K562 (cell line): ENCODE measurements at regions not wholly inside any gene's neighbourhood (a gene's known extent, or its start where the extent isn't known, plus 50 kb on each side); places are given as distances from the start of the nearest gene placed in this dataset.
A peak's percentile ranks its signal among the peaks of the same experiment; 100 is the strongest.

Experiments used
- ATAC-seq: fragments of 200-7000 bp; cut with Tn5 transposase; 3 replicates; pipeline ENCODE4 v1.9.1; 2020; ENCODE audit warnings: moderate library complexity
- BruUV-seq: library from RNA; stranded (reverse); fragments of 400-500 nt; replicated peaks from 2 replicates; lab custom pipeline; 2021; lab: Mats Ljungman, UMichigan
- CTCF ChIA-PET: fragments of 300-600 bp; formaldehyde crosslinking; extraction: SDS; loops from one replicate; lab custom pipeline; 2021; ENCODE audit warnings: low intra/inter-chr PET ratio; lab: Yijun Ruan, JAX
- POLR2A ChIA-PET: fragments of 300-600, 350-650 bp; sonication (Branson Sonifier 250); formaldehyde crosslinking; extraction: SDS; loops from one replicate; lab custom pipeline; 2021; ENCODE audit warnings: antibody characterized with exemption, inconsistent platforms; lab: Yijun Ruan, JAX
- DNase-seq, 4 experiments: peaks; one replicate each; pipeline versions ENCODE4 v3.0.0 to v3.0.0-alpha.2; 2011 to 2018; ENCODE audit warnings: low spot score in 3 of 4, mixed read lengths in 3 of 4; ENCODE audit errors: extremely low read depth in 1 of 4
- FAIRE-seq: peaks from 2 replicates; lab custom pipeline; 2011; peaks lifted over from hg19 to GRCh38; lab: Jason Lieb, UNC
- H2AFZ ChIP-seq: 2 replicates; pipeline ENCODE4 v1.6.0; 2011; ENCODE audit warnings: low read depth, low read length, control low read depth, inconsistent platforms
- H3K27ac ChIP-seq: fragments of 200-600 bp; 3 replicates; pipeline ENCODE4 v1.8.0; 2011; ENCODE audit warnings: low read depth, mild to moderate bottlenecking, control low read depth, inconsistent platforms, low read length, moderate library complexity, mixed read lengths; ENCODE audit errors: extremely low read depth
- H3K27me3 ChIP-seq, 2 experiments: fragments of 300-600 bp in 1 of 2; 2 replicates in 1 of 2; 3 replicates in 1 of 2; pipeline versions ENCODE4 v1.6.0 to v1.8.0; 2011; ENCODE audit warnings: inconsistent platforms in 2 of 2, low read length in 2 of 2, mild to moderate bottlenecking in 1 of 2, mixed read lengths in 1 of 2, moderate library complexity in 1 of 2; ENCODE audit not compliant: control insufficient read depth in 2 of 2, insufficient read depth in 2 of 2
- H3K36me3 ChIP-seq: fragments of 300-600 bp; 3 replicates; pipeline ENCODE4 v1.8.0; 2011; ENCODE audit warnings: mild to moderate bottlenecking, low read length, inconsistent platforms; ENCODE audit not compliant: control insufficient read depth, insufficient read depth
- H3K4me1 ChIP-seq, 2 experiments: fragments of 200-600 bp in 1 of 2; replicated peaks in 1 of 2; 2 replicates in 1 of 2; 3 replicates in 1 of 2; pipeline versions ENCODE4 v1.5.1 to v1.8.0; 2011; ENCODE audit warnings: inconsistent platforms in 2 of 2, low read length in 2 of 2, mild to moderate bottlenecking in 1 of 2, mixed read lengths in 1 of 2, moderate library complexity in 1 of 2; ENCODE audit not compliant: control insufficient read depth in 2 of 2, insufficient read depth in 2 of 2
- H3K4me2 ChIP-seq: 2 replicates; pipeline ENCODE4 v1.6.1; 2011; ENCODE audit warnings: low read length, control low read depth, inconsistent platforms, mixed read lengths; ENCODE audit not compliant: insufficient read depth
- H3K4me3 ChIP-seq: fragments of 200-600 bp; sonication (generic), shearing (Covaris generic); 2 replicates; pipeline ENCODE4 v1.5.1; 2016; ENCODE audit warnings: control low read depth, inconsistent platforms
- H3K79me2 ChIP-seq: fragments of 200-600 bp; 3 replicates; pipeline ENCODE4 v1.8.0; 2011; ENCODE audit warnings: low read length, inconsistent platforms; ENCODE audit not compliant: control insufficient read depth, insufficient read depth
- H3K9ac ChIP-seq, 2 experiments: 2 replicates each; pipeline versions ENCODE4 v1.6.0 to v1.6.1; 2011; ENCODE audit warnings: low read depth in 2 of 2, low read length in 2 of 2, control low read depth in 1 of 2, inconsistent platforms in 1 of 2, mild to moderate bottlenecking in 1 of 2, mixed read lengths in 1 of 2; ENCODE audit not compliant: insufficient read depth in 1 of 2
- H3K9me1 ChIP-seq: one replicate; pipeline ENCODE4 v1.6.0; 2011; ENCODE audit warnings: inconsistent platforms, mild to moderate bottlenecking, low read length, moderate library complexity; ENCODE audit not compliant: control insufficient read depth, insufficient read depth
- H3K9me3 ChIP-seq: replicated peaks from 2 replicates; pipeline ENCODE4 v1.5.1; 2011; ENCODE audit warnings: low read depth, low read length, inconsistent platforms; ENCODE audit not compliant: control insufficient read depth, insufficient read depth
- H4K20me1 ChIP-seq: replicated peaks from 2 replicates; pipeline ENCODE4 v1.6.1; 2011; ENCODE audit warnings: low read length, inconsistent platforms, mixed read lengths; ENCODE audit not compliant: control insufficient read depth, insufficient read depth
- CBX5 ChIP-seq: IDR thresholded peaks from 2 replicates; pipeline ENCODE4 v1.6.1; 2014; ENCODE audit warnings: low read depth, borderline replicate concordance
- ELF4 ChIP-seq: fragments of 450-650 bp; formaldehyde crosslinking; IDR thresholded peaks from 2 replicates; pipeline ENCODE4 v1.4.0; 2022; ENCODE audit warnings: missing genetic modification characterization
- FOXK2 ChIP-seq, 2 experiments: fragments of 450-650 bp; IDR thresholded peaks in 1 of 2; conservative IDR thresholded peaks in 1 of 2; 2 replicates each; pipeline ENCODE4 v1.6.1; 2016; ENCODE audit warnings: low read depth in 2 of 2, mild to moderate bottlenecking in 1 of 2
- FOXO4 ChIP-seq: fragments of 450-650 bp; formaldehyde crosslinking; IDR thresholded peaks from 2 replicates; pipeline ENCODE4 v1.4.0; 2020; ENCODE audit warnings: mild to moderate bottlenecking, moderate library complexity
- MAFF ChIP-seq: IDR thresholded peaks from 2 replicates; pipeline ENCODE4 v1.6.1; 2012; ENCODE audit warnings: low read length, improper control_type of control experiment
- MAFG ChIP-seq: fragments of 450-650 bp; conservative IDR thresholded peaks from 2 replicates; pipeline ENCODE4 v1.6.1; 2016; ENCODE audit warnings: missing genetic modification characterization, missing compliant biosample characterization
- MAFK ChIP-seq: IDR thresholded peaks from 2 replicates; pipeline ENCODE4 v1.6.1; 2011; ENCODE audit warnings: low read length, improper control_type of control experiment
- MIER1 ChIP-seq: fragments of 450-650 bp; IDR thresholded peaks from 2 replicates; pipeline ENCODE4 v1.6.1; 2016; ENCODE audit warnings: antibody characterized with exemption, mild to moderate bottlenecking, low read depth
- NFATC3 ChIP-seq: fragments of 450-650 bp; IDR thresholded peaks from 2 replicates; pipeline ENCODE4 v1.6.1; 2017; ENCODE audit warnings: mild to moderate bottlenecking
- RBM14 ChIP-seq: fragments of 200-400 bp; formaldehyde crosslinking; IDR thresholded peaks from 2 replicates; pipeline ENCODE4 v1.6.1; 2018; ENCODE audit warnings: low read depth, mild to moderate bottlenecking, low read length, moderate library complexity, borderline replicate concordance; ENCODE audit not compliant: insufficient read depth
- RBM22 ChIP-seq: fragments of 200-400 bp; formaldehyde crosslinking; IDR thresholded peaks from 2 replicates; pipeline ENCODE4 v1.6.1; 2018; ENCODE audit warnings: low read length, low read depth; ENCODE audit not compliant: poor library complexity, severe bottlenecking
- RBM25 ChIP-seq: fragments of 200-400 bp; formaldehyde crosslinking; IDR thresholded peaks from 2 replicates; pipeline ENCODE4 v1.6.1; 2018; ENCODE audit warnings: low read length, low read depth, moderate library complexity; ENCODE audit not compliant: severe bottlenecking
- TBP ChIP-seq: optimal IDR thresholded peaks from 2 replicates; pipeline ENCODE3; 2011; ENCODE audit warnings: low read depth, low read length, improper control_type of control experiment
- U2AF2 ChIP-seq: fragments of 200-400 bp; formaldehyde crosslinking; optimal IDR thresholded peaks from 2 replicates; pipeline ENCODE3; 2017; ENCODE audit warnings: low read depth, mild to moderate bottlenecking, low read length
- ZFP1 ChIP-seq: fragments of 450-650 bp; formaldehyde crosslinking; IDR thresholded peaks from 2 replicates; pipeline ENCODE4 v1.4.0; 2020; ENCODE audit warnings: mild to moderate bottlenecking, mixed read lengths
- ZNF316 ChIP-seq: fragments of 450-650 bp; IDR thresholded peaks from 2 replicates; pipeline ENCODE4 v1.6.1; 2016
- WGBS: fragments of 100-300 bp; shearing (Covaris generic); methylation state at CpG from one replicate; pipeline ENCODE4 v1.1.6; 2016; ENCODE audit warnings: low coverage, mixed read lengths; ENCODE audit not compliant: insufficient coverage; ENCODE audit errors: missing lambda C conversion rate; 5-methylcytosine and 5-hydroxymethylcytosine counted together
- in situ Hi-C: fragments of 300-500 bp; cut with MboI; formaldehyde crosslinking; loops from 4 replicates; pipeline ENCODE4 v1.15.0; 2018; ENCODE audit warnings: inconsistent platforms, mixed read lengths
- intact Hi-C: fragments of 100-400 bp; cut with micrococcal nuclease; formaldehyde crosslinking; loops from 2 replicates; pipeline ENCODE4 v1.14.2; 2022
- TF ChIP-seq, protein P1 (sequence below): fragments of 250-450 bp; sonication (Bioruptor Pico); IDR thresholded peaks from 2 replicates; pipeline ENCODE4 v1.9.0; 2021; ENCODE audit warnings: mild to moderate bottlenecking, inconsistent platforms
- TF ChIP-seq, protein P2 (sequence below): fragments of 450-650 bp; IDR thresholded peaks from 2 replicates; pipeline ENCODE4 v1.6.1; 2014; ENCODE audit warnings: low read depth, mild to moderate bottlenecking, moderate library complexity, borderline replicate concordance

DNA sequence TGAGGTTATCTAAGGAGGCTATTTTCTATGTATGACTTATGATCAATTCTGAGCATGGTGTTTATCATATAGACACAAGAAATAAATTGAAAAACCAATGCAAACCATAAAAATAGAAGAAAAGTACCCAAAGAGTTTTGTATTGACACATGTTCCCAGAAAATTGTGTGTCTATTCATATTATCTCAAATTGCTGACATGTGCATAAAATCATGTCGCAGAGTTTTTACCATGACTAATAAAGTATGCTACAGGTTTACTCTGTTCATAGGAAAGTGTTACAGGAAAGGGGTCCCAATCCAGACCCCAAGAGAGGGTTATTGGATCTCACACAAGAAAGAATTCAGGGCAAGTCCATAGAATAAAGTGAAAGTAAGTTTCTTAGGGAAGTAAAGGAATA is 290.7 kb upstream of the NRXN1 start:
- Histone ChIP-seq H3K4me3 (no peak overlapping the region), H3K36me3 (no peaks in the 10 kb centered on the region), H3K4me2 (no peak overlapping the region), H2AFZ (no peak overlapping the region), H3K4me1 (no peaks in the 10 kb centered on the region), H3K9ac (no peak overlapping the region), H3K27me3 (no peaks in the 10 kb centered on the region), H4K20me1 (no peaks in the 10 kb centered on the region), H3K9me3 (no peaks in the 10 kb centered on the region), H3K27ac (no peak overlapping the region), H3K79me2 (no peaks in the 10 kb centered on the region), H3K9me1 (no peaks in the 10 kb centered on the region)
- ATAC-seq (no peak), FAIRE-seq (no peak), DNase-seq (no peak)
- intact Hi-C loops = no loop called here
- CTCF ChIA-PET = no interaction called here
- BruUV-seq = no TSS peak
- 0% methylated on average over 1 of the region's 1 CpG for WGBS
- in situ Hi-C loops = no loop called here
- POLR2A ChIA-PET = no interaction called here
- TF ChIP-seq MAFK = peak; percentile 81
- TF ChIP-seq MAFF = peak; percentile 78
- TF ChIP-seq MIER1 = no peak
- no peak for TF ChIP-seq CBX5
- TF ChIP-seq FOXO4 (CRISPR knock-in tag) = no peak
- TF ChIP-seq, protein P1, sequence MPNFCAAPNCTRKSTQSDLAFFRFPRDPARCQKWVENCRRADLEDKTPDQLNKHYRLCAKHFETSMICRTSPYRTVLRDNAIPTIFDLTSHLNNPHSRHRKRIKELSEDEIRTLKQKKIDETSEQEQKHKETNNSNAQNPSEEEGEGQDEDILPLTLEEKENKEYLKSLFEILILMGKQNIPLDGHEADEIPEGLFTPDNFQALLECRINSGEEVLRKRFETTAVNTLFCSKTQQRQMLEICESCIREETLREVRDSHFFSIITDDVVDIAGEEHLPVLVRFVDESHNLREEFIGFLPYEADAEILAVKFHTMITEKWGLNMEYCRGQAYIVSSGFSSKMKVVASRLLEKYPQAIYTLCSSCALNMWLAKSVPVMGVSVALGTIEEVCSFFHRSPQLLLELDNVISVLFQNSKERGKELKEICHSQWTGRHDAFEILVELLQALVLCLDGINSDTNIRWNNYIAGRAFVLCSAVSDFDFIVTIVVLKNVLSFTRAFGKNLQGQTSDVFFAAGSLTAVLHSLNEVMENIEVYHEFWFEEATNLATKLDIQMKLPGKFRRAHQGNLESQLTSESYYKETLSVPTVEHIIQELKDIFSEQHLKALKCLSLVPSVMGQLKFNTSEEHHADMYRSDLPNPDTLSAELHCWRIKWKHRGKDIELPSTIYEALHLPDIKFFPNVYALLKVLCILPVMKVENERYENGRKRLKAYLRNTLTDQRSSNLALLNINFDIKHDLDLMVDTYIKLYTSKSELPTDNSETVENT (CRISPR knock-in tag) = no peak
- TF ChIP-seq U2AF2 = no peak
- no peak for TF ChIP-seq FOXK2 (conservative IDR thresholded peaks at IDR 0.05 in 1 of 2, IDR thresholded peaks at IDR 0.05 in 1 of 2; ENCODE audit: low read depth in 2 of 2)
- TF ChIP-seq NFATC3 = no peak
- no peak for TF ChIP-seq ZFP1 (CRISPR knock-in tag)
- no peak for TF ChIP-seq RBM14
- peak; percentile 48 for TF ChIP-seq MAFG (tag)
- no peak for TF ChIP-seq TBP
- TF ChIP-seq RBM25 = no peak
- no peak for TF ChIP-seq RBM22
- no peak for TF ChIP-seq ELF4 (CRISPR knock-in tag)
- TF ChIP-seq, protein P2, sequence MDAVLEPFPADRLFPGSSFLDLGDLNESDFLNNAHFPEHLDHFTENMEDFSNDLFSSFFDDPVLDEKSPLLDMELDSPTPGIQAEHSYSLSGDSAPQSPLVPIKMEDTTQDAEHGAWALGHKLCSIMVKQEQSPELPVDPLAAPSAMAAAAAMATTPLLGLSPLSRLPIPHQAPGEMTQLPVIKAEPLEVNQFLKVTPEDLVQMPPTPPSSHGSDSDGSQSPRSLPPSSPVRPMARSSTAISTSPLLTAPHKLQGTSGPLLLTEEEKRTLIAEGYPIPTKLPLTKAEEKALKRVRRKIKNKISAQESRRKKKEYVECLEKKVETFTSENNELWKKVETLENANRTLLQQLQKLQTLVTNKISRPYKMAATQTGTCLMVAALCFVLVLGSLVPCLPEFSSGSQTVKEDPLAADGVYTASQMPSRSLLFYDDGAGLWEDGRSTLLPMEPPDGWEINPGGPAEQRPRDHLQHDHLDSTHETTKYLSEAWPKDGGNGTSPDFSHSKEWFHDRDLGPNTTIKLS = no peak
- TF ChIP-seq ZNF316 = peak; percentile 59; the same call in 1 of the 2 replicates
- TF ChIP-seq, all 486 proteins: peak for 4
